Endothelial cell (in vitro differentiated cells): ENCODE measurements at regions not wholly inside any gene's neighbourhood (a gene's known extent, or its start where the extent isn't known, plus 50 kb on each side); places are given as distances from the start of the nearest gene placed in this dataset.

Experiments
- DNase-seq: peaks from one replicate; pipeline ENCODE4 v3.0.0; 2021; ENCODE audit warnings: low spot score
- H3K27ac Mint-ChIP-seq: one replicate; pipeline ENCODE4 v1.8.0; 2021; ENCODE audit warnings: mixed read lengths, inconsistent platforms; ENCODE audit not compliant: unreplicated experiment
- H3K27me3 Mint-ChIP-seq: one replicate; pipeline ENCODE4 v1.8.0; 2021; ENCODE audit warnings: mild to moderate bottlenecking, moderate library complexity, mixed read lengths, inconsistent platforms; ENCODE audit not compliant: unreplicated experiment
- H3K36me3 Mint-ChIP-seq: one replicate; pipeline ENCODE4 v1.8.0; 2021; ENCODE audit warnings: mild to moderate bottlenecking, low read depth, mixed read lengths, inconsistent platforms; ENCODE audit not compliant: unreplicated experiment
- H3K4me1 Mint-ChIP-seq: one replicate; pipeline ENCODE4 v1.8.0; 2021; ENCODE audit warnings: mild to moderate bottlenecking, mixed read lengths, inconsistent platforms; ENCODE audit not compliant: unreplicated experiment
- H3K4me3 Mint-ChIP-seq: one replicate; pipeline ENCODE4 v1.8.0; 2021; ENCODE audit warnings: mild to moderate bottlenecking, mixed read lengths, inconsistent platforms; ENCODE audit not compliant: unreplicated experiment
- H3K9me3 Mint-ChIP-seq: one replicate; pipeline ENCODE4 v1.8.0; 2021; ENCODE audit warnings: mixed read lengths, inconsistent platforms; ENCODE audit not compliant: unreplicated experiment
- CTCF ChIP-seq: fragments of 200-600 bp; sonication (generic); IDR thresholded peaks from one replicate; pipeline ENCODE4 v1.5.0; 2021; ENCODE audit warnings: antibody characterized with exemption; ENCODE audit not compliant: unreplicated experiment

GRCh38 chrX:118198577-118198976, 82.0 kb upstream of the KLHL13 start:
- no peak for DNase-seq
- Mint-ChIP-seq H3K4me3 (no peak overlapping the region), H3K36me3 (no peaks in the 10 kb centered on the region), H3K4me1 (no peaks in the 10 kb centered on the region), H3K27me3 (no peaks in the 10 kb centered on the region), H3K27ac (no peak overlapping the region), H3K9me3 (no peaks in the 10 kb centered on the region)
- TF ChIP-seq CTCF = no peak

GRCh38 chrX:118199997-118200396, 83.4 kb upstream of the KLHL13 start:
- H3K27me3 Mint-ChIP-seq = no peaks in the 10 kb centered on the region
- no peaks in the 10 kb centered on the region for H3K4me1 Mint-ChIP-seq
- no peak overlapping the region for H3K4me3 Mint-ChIP-seq
- no peak overlapping the region for H3K27ac Mint-ChIP-seq
- DNase-seq = no peak
- no peaks in the 10 kb centered on the region for H3K36me3 Mint-ChIP-seq
- H3K9me3 Mint-ChIP-seq = no peaks in the 10 kb centered on the region
- TF ChIP-seq CTCF = no peak

GRCh38 chrX:118205421-118206395, 89.1 kb upstream of the KLHL13 start:
- no peak for TF ChIP-seq CTCF
- Mint-ChIP-seq H3K4me1 (no peaks in the 10 kb centered on the region), H3K9me3 (no peaks in the 10 kb centered on the region), H3K27ac (no peak overlapping the region), H3K4me3 (no peak overlapping the region), H3K27me3 (no peaks in the 10 kb centered on the region), H3K36me3 (no peaks in the 10 kb centered on the region)
- no peak for DNase-seq

- Mint-ChIP-seq H3K4me3 (no peak overlapping the region), H3K27me3 (no peaks in the 10 kb centered on the region), H3K9me3 (no peaks in the 10 kb centered on the region), H3K4me1 (no peaks in the 10 kb centered on the region), H3K36me3 (no peaks in the 10 kb centered on the region), H3K27ac (no peak overlapping the region)
- no peak for TF ChIP-seq CTCF
- DNase-seq = no peak
Measured at GRCh38 chrX:118207831-118208453, 91.3 kb upstream of the KLHL13 start.

GRCh38 chrX:118208481-118208880, 91.9 kb upstream of the KLHL13 start:
- Mint-ChIP-seq H3K4me3 (no peak overlapping the region), H3K27me3 (no peaks in the 10 kb centered on the region), H3K36me3 (no peaks in the 10 kb centered on the region), H3K4me1 (no peaks in the 10 kb centered on the region), H3K9me3 (no peaks in the 10 kb centered on the region), H3K27ac (no peak overlapping the region)
- DNase-seq = no peak
- TF ChIP-seq CTCF = no peak
